Pancreas (tissue), 10 donors: ENCODE measurements at regions not wholly inside any gene's neighbourhood (a gene's known extent, or its start where the extent isn't known, plus 50 kb on each side); places are given as distances from the start of the nearest gene placed in this dataset.

Source experiments
- ATAC-seq, 4 donors: fragments of 200-7000 bp; cut with Tn5 transposase; one replicate each; pipeline versions ENCODE4 v1.8.0 to v1.9.1; 2020; ENCODE audit warnings: mild to moderate bottlenecking in 4 of 4, moderate library complexity in 4 of 4
- DNase-seq, 6 donors: peaks; one replicate each; pipeline ENCODE4 v3.0.0-alpha.2; 2020
- FAIRE-seq: peaks from 2 replicates; lab custom pipeline; 2012; peaks lifted over from hg19 to GRCh38; lab: Jason Lieb, UNC
- H3K27ac ChIP-seq, 4 donors: fragments of 200-600 bp; sonication (generic); 1 replicate in 3 of 4; 2 replicates in 1 of 4; pipeline versions ENCODE4 v1.5.0 to v1.8.0; 2020
- H3K27me3 ChIP-seq, 4 donors: fragments of 200-600 bp; one replicate each; pipeline ENCODE4 v1.8.0; 2021
- H3K36me3 ChIP-seq, 3 donors: fragments of 200-600 bp; sonication (generic) in 1 of 3; one replicate each; pipeline versions ENCODE4 v1.5.0 to v1.8.0; 2020 to 2021
- H3K4me1 ChIP-seq, 3 donors: fragments of 200-600 bp; one replicate each; pipeline ENCODE4 v1.8.0; 2021
- H3K4me3 ChIP-seq, 4 donors: fragments of 200-600 bp; sonication (generic) in 2 of 4; one replicate each; pipeline versions ENCODE4 v1.5.0 to v1.8.0; 2020 to 2021
- H3K9me3 ChIP-seq, 4 donors: fragments of 200-600 bp; one replicate each; pipeline ENCODE4 v1.8.0; 2021
- CTCF ChIP-seq, 4 donors: fragments of 200-600 bp; sonication (generic) in 3 of 4; IDR thresholded peaks; one replicate each; pipeline versions ENCODE4 v1.5.0 to v1.8.0; 2021; ENCODE audit warnings: antibody characterized with exemption in 4 of 4
- WGBS, 2 donors: extraction: QIAGEN DNeasy Blood & Tissue Kit; methylation state at CpG; one replicate each; pipeline ENCODE4 v1.1.7; 2013; 5-methylcytosine and 5-hydroxymethylcytosine counted together
- intact Hi-C, 3 donors: fragments of 100-400 bp; cut with DNase I; formaldehyde crosslinking; loops; one replicate each; pipeline versions ENCODE4 v1.11.1 to v1.14.2; 2022
- donor health status: healthy with polysubstance abuse.
- donor health status: DM: no; HTN: no; CAD: no; lungs with moderate emphysema.
- donor health status: DM: no; HTN: no; CAD: no.
- donor health status: control.
- donor health status: control.
- donor health status: Bipolar disorder and iron deficiency.
- donor health status: DM: yes; HTN: yes; CAD: no.
- donor health status: DM: no; HTN: no; CAD: no.
- donor health status: DM: no; HTN: no; CAD: no.
- donor health status: DM: yes; HTN: yes; CAD: no.

- FAIRE-seq (no peak), ATAC-seq (no peak), DNase-seq (no peak)
- Histone ChIP-seq H3K4me1 (no peaks in the 10 kb centered on the region), H3K27me3 (no peaks in the 10 kb centered on the region), H3K4me3 (no peak overlapping the region), H3K9me3 (no peaks in the 10 kb centered on the region), H3K27ac (no peak overlapping the region), H3K36me3 (no peaks in the 10 kb centered on the region)
- no peak for TF ChIP-seq CTCF (IDR thresholded peaks at IDR 0.05)
- intact Hi-C loops = no loop called here
Observed at GRCh38 chr1:118828038-118828437, 160.1 kb downstream of the TBX15 start.

GRCh38 chr1:118827636-118828035 lies 160.5 kb downstream of the TBX15 start:
- FAIRE-seq = no peak

GRCh38 chr1:118827207-118827606 lies 160.9 kb downstream of the TBX15 start:
- no peak for TF ChIP-seq CTCF (IDR thresholded peaks at IDR 0.05)
- FAIRE-seq = no peak
- no peak for DNase-seq
- no peaks in the 10 kb centered on the region for H3K27me3 ChIP-seq
- H3K36me3 ChIP-seq = no peaks in the 10 kb centered on the region
- H3K9me3 ChIP-seq = no peaks in the 10 kb centered on the region
- no peak for ATAC-seq
- H3K4me1 ChIP-seq = no peaks in the 10 kb centered on the region
- no peak overlapping the region for H3K27ac ChIP-seq
- WGBS, 2 donors = 54 to 60% methylated on average over 3 of the region's 3 CpGs
- intact Hi-C loops = no loop called here
- H3K4me3 ChIP-seq = no peak overlapping the region

More at GRCh38 chr1:118827636-118828035, 160.5 kb downstream of the TBX15 start:
- H3K27ac ChIP-seq = no peak overlapping the region
- no peaks in the 10 kb centered on the region for H3K9me3 ChIP-seq
- no peaks in the 10 kb centered on the region for H3K4me1 ChIP-seq
- intact Hi-C loops = no loop called here
- no peaks in the 10 kb centered on the region for H3K27me3 ChIP-seq
- WGBS, 2 donors = 57 to 72% methylated on average over 1 of the region's 1 CpG
- H3K4me3 ChIP-seq = no peak overlapping the region
- DNase-seq (no peak), ATAC-seq (no peak)
- TF ChIP-seq CTCF (IDR thresholded peaks at IDR 0.05) = no peak
- H3K36me3 ChIP-seq = no peaks in the 10 kb centered on the region

- Histone ChIP-seq H3K27ac (no peak overlapping the region), H3K4me1 (no peaks in the 10 kb centered on the region), H3K36me3 (no peaks in the 10 kb centered on the region), H3K4me3 (no peak overlapping the region), H3K9me3 (no peaks in the 10 kb centered on the region), H3K27me3 (no peaks in the 10 kb centered on the region)
- TF ChIP-seq CTCF (IDR thresholded peaks at IDR 0.05) = no peak
- DNase-seq (no peak), ATAC-seq (no peak), FAIRE-seq (no peak)
- 36 to 42% methylated on average over 3 of the region's 3 CpGs for WGBS, 2 donors
- intact Hi-C loops = no loop called here
Observed at GRCh38 chr1:118826669-118827068, 161.5 kb downstream of the TBX15 start.

GRCh38 chr1:118825619-118826018 lies 162.5 kb downstream of the TBX15 start:
- Histone ChIP-seq H3K27ac (no peak overlapping the region), H3K4me1 (no peaks in the 10 kb centered on the region), H3K27me3 (no peaks in the 10 kb centered on the region), H3K9me3 (no peaks in the 10 kb centered on the region), H3K4me3 (no peak overlapping the region), H3K36me3 (no peaks in the 10 kb centered on the region)
- intact Hi-C loops = no loop called here
- TF ChIP-seq CTCF (IDR thresholded peaks at IDR 0.05) = no peak
- FAIRE-seq (no peak), DNase-seq (no peak), ATAC-seq (no peak)
